HuH-7.5 (cell line): ENCODE measurements at regions not wholly inside any gene's neighbourhood (a gene's known extent, or its start where the extent isn't known, plus 50 kb on each side); places are given as distances from the start of the nearest gene placed in this dataset.

Experiments
- DNase-seq: peaks from one replicate; pipeline ENCODE4 v3.0.0; 2011; ENCODE audit warnings: low spot score

- DNase-seq: no peak
Observed at GRCh38 chr12:111196532-111196931, 172.4 kb downstream of the PHETA1 start.

- no peak for DNase-seq
Observed at GRCh38 chr12:111195316-111195715, 173.6 kb downstream of the PHETA1 start.

GRCh38 chr12:111194703-111195051 is 174.2 kb downstream of the PHETA1 start:
- no peak for DNase-seq

GRCh38 chr12:111193977-111194702 is 174.8 kb downstream of the PHETA1 start:
- DNase-seq: no peak

- DNase-seq: no peak
Observed at GRCh38 chr12:111193496-111193895, 175.4 kb downstream of the PHETA1 start.

- no peak for DNase-seq
Observed at GRCh38 chr12:111193067-111193466, 175.8 kb downstream of the PHETA1 start.

GRCh38 chr12:111192647-111193046 is 176.2 kb downstream of the PHETA1 start:
- DNase-seq: no peak

GRCh38 chr12:111190741-111191526 is 178.0 kb downstream of the PHETA1 start:
- DNase-seq: no peak

GRCh38 chr12:111189792-111190191 is 179.1 kb downstream of the PHETA1 start:
- no peak for DNase-seq

GRCh38 chr12:111188436-111188835 is 180.5 kb downstream of the PHETA1 start:
- no peak for DNase-seq

- DNase-seq: no peak
Observed at GRCh38 chr12:111186347-111186746, 182.5 kb downstream of the PHETA1 start.

GRCh38 chr12:111185889-111186227 is 183.0 kb downstream of the PHETA1 start:
- DNase-seq: no peak

GRCh38 chr12:111185206-111185888 is 183.5 kb downstream of the PHETA1 start:
- DNase-seq: no peak

GRCh38 chr12:111184161-111184560 is 184.7 kb downstream of the PHETA1 start:
- no peak for DNase-seq

GRCh38 chr12:111183094-111183493 is 185.8 kb downstream of the PHETA1 start:
- no peak for DNase-seq

GRCh38 chr12:111182382-111182781 is 186.5 kb downstream of the PHETA1 start:
- DNase-seq: no peak

- peak; percentile 35 for DNase-seq
Observed at GRCh38 chr12:111181143-111181726, 187.7 kb downstream of the PHETA1 start.

GRCh38 chr12:111180426-111181142 is 188.3 kb downstream of the PHETA1 start:
- DNase-seq: no peak

- no peak for DNase-seq
Observed at GRCh38 chr12:111178181-111179081, 190.5 kb downstream of the PHETA1 start.

GRCh38 chr12:111175396-111176094 is 193.3 kb downstream of the PHETA1 start:
- no peak for DNase-seq
